ENCODE measurements at regions not wholly inside any gene's neighbourhood (a gene's known extent, or its start where the extent isn't known, plus 50 kb on each side); places are given as distances from the start of the nearest gene placed in this dataset.

GRCh38 chr3:163533381-163533780 lies 1544.9 kb downstream of the SI start:
- TF ChIP-seq CTCF (conservative IDR thresholded peaks at IDR 0.05 in 1 of 2, IDR thresholded peaks at IDR 0.05 in 1 of 2; ENCODE audit: low read depth in 1 of 2, low read length in 2 of 2), result no peak
- no peak for TF ChIP-seq EZH2 (IDR thresholded peaks at IDR 0.05; ENCODE audit: low read length, missing control alignments)
